Hippocampal formation (tissue), 2 donors: ENCODE measurements at regions not wholly inside any gene's neighbourhood (a gene's known extent, or its start where the extent isn't known, plus 50 kb on each side); places are given as distances from the start of the nearest gene placed in this dataset.

Source experiments
- DNase-seq, 2 donors: peaks; one replicate each; lab custom pipeline; 2025; lab: John Stamatoyannopoulos, UW

DNA sequence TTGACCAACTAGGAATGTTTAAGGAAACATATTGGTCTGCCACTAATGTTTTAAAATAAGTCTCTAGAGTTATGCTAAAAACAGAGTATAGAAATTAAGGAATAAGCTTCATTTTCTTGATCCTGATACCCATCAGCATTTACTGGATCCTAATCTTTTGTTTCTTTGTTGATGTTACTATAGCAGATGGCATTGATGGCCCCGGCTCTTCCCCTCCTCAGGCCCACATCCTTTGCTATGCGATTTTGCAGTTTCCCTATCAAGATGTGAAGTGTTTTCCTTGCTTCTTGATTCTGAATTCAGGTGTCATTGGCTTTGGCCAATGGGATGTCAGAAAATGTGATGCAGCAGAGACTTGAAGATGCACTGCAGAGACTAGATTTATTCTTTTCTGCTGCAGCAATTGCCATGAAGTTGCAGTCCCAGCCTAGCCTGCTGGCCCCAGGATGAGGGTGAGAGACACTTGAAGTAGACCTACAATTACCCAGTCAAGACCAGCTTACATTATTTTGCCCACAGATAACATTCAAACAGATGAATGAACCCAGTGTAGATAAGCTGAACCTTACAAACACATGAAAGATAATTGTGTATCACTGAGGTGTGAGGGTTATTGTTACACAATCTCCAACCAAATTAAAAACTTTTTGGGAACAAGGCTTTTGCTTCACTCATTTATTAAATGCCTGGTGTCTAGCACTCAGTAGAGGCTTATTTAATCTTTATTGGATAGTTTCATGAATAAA lies 115.2 kb upstream of the ITGA4 start:
- no peak for DNase-seq

DNA sequence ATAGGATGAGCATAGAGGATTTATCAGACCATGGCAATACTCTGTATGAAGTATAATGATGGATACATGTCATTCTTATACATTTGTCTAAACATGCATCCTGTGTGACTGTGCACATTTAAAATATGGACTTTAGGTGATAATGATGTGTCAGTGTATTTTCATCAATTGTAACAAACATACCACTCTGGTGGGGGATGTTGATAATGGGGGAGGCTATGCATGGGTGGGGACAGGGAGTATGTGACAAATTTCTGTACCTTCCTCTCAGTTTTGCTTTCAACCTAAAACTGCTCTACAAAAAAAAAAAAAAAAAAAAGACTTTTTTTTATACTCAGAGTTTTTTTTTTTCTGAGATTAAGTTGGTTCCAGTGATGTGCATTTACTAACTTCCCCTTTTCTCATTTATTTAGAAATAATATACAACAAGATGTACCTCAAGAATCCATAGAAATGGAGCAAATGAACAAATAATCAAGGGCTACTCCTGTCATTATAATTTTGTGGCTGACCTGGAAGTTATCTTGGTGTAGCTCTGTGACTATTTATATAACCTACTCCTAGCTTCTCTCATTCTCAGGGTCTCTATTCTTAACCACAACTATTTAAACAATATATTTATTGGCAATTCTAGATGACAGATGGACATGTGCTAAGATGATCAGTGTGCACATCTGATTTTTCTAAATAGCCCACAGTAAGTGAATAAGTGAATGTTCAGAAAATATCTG lies 108.9 kb upstream of the ITGA4 start:
- DNase-seq = no peak

DNA sequence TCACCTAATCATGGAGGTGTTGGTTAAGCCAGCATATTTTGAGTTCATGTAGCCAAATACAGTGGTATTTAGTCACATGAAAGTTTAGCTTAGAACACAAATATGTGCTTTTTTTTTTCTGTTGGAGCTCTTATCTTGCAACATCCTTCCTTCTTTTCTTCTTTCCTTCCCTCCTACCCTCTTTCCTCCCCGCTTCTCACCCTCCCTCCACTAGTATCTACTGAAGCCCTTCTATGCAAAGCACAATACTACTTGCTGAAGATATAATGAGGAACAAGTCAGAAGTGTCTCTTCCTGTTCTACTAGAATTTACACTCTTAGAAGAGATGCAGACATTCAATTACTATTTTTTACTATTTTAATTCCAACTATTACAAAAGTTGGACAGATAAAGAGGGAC lies 105.0 kb upstream of the ITGA4 start:
- DNase-seq = no peak

DNA sequence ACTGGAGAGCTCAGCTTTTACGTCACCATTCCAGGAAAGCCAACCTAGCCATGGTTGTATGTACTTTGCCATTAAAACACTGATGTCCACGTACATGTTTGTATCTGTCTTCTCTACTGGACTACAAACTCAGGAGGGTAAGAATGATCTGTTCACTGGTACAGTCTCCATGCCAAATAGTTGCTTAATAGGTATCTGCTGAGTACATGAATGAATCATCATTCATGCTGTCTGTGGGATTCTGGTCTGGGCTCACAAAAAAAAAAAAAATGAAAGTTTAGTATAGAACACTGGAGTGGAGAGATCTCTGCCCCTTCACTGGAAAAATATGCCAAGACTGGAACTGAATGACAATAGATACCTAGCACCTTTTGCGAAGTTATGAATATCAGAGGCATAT lies 102.6 kb upstream of the ITGA4 start:
- no peak for DNase-seq

DNA sequence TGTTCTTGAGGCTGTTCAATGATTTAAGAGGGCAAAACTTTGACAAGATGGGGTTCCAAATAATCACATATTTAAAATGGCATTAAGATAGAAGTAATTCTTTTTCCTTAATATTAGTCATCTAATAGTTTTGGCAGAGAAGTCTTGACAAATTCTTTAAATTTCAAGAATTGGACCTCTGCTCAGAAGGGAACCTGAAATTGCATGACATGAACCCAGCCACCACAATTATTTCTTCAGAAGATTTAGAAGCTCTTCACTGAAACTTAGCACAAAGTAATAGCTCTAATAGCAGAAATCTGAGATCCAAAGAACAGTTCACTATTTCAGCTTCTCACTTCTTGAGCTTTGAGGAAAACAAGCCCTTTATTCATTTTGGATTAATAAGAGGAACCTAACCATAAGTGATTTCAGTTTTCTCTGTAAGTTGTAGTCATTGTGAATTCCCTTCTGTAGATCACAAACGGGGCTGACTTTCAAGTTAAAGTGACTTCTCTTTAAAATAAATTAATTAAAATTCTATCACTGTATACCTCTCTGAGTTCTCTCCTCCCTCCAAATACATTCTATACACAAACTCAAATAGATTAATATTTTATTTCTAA lies 100.6 kb upstream of the ITGA4 start:
- no peak for DNase-seq

DNA sequence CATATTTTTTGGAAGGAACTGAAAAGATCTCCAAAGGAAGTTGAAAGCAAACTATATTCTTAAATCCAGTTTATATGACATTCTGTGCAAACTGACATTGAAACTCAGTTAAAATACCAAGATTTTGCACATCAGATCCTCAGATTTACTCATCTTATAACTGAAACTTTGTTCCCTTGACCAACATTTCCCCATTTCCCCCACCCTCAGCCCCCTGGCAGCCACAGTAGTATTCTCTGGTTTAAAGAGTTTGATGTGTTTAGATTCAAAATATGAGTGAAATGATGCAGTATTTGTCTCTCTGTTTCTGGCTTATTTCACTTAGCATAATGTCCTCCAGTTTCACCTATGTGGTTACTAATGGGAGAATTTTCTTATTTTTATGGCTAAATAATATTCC lies 99.2 kb upstream of the ITGA4 start:
- no peak for DNase-seq

DNA sequence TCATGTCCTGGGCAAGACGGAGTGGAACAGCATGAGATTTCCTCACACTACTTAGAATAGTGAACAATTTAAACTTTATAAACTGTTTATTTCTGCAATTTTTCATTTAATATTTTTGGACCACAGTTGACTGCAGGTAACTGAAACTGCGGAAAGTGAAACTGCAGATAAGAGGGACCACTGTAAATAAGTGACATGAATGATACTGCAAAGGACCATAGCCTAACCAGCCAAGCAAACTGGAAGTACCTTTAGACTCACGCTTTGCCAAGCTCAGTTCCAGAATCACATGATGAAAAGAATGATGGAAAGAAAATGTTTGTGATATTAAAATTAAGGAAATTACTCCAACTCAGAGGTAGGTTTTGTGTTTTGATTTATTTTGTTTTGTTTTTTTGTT lies 94.6 kb upstream of the ITGA4 start:
- no peak for DNase-seq

DNA sequence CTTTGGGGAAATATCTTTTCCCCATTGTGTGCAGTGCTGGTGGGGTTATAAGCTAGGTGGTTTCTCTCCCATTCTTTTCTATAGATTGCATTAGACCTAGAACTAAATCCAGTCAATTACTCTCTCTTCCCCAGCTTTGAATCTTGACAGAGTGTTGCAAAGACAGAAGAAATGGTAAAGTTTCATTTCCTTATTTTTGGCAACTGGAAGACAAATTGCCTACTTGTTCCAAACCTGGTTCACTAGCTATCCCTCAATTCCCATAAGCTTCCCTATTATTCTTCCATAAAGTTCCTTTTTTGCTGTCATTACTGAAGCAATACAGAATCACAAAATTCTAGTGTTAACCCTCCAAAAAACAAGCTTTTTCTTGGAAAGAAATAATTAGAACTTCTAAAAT lies 94.0 kb upstream of the ITGA4 start:
- DNase-seq = no peak

DNA sequence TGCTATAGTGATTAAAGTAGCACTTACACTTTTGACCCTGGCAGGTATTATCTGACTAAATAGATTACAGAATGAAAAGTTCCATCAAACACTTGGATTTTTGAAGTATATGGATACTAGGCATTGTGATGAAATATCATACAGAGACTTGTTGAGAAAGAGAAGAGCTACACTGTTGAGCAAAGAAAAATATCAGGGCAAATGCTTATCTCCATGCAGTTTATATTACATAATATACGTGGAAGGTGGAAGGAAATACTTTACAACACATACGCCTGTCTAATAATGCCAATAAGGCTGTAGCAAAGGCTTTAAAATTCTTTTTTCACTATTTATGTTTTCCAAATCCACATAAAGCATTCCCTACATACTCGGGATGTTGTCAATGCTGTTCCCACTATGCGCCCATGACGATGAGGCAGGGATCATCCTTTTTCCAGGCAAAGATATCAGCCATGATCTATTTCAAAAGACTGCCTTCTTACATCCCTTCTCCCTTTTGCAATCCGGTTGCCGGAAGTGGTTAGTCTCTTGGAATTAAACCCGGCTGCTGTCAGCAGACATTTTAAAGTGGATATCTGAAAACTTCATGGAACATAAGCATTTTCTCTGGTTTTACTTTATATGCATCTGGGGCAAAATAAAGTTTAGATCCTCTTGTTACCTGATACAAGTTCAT lies 92.6 kb upstream of the ITGA4 start:
- no peak for DNase-seq

DNA sequence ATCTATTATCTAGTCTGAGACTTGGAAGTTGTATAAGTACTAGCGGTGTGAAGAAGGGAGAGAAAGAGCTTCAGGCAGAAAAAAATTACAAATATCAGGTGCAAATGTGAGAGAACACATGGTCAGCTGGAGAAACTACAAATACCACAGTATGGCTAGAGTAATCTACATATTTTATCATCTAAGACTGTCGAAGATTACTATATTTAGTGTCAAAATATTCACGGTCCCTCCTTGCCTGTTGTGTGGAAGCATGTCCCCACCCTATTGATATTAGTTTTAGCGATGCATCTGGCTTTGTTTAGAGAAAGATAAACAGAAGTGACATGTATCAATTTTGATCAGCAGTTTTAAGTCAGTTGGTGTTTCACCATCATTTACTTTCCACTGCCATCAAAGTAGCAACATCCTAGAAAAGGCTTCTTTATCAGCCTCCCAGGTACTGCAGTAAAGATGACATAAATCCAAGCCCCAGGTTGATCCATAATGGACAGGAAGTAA lies 90.5 kb upstream of the ITGA4 start:
- no peak for DNase-seq

DNA sequence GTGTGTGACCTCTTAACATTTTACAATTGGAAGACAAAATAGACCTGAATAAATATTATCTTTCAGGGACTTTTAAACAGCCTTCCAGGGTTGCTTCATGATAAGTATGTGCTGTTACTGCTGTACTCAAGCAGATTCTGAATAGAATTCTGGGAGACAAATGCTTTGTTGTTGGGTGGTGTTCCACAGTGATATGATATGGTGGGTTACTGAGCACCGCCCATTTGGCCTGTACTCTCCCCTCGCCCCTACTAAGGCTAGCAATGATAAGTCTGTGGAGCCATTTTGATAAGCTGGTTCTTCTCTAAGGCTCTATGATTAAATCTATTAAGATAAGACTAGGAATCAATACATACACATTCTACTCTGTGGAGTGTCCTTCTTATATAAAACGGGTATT lies 89.8 kb upstream of the ITGA4 start:
- DNase-seq = no peak

DNA sequence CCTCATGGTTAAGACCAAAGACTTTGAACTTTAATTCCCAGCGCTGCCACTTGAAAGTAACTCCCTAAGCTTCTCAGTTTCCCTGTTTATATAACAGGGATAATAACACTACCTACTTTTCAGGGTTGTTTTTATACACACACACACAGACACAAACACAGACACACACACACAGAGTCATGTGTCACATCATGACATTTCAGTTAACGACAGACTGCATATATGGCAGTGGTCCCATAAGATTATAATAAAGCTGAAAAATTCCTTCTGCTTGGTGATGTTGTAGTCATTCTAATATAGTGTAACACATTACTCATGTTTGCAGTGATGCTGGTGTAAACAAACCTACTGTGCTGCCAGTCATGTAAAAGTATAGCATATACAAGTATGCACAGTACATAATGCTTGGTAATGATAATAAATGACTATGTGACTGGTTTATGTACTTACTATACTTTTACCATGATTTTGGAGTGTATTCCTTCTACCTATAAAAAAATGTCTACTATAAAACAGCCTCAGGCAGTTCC lies 89.2 kb upstream of the ITGA4 start:
- DNase-seq = no peak

DNA sequence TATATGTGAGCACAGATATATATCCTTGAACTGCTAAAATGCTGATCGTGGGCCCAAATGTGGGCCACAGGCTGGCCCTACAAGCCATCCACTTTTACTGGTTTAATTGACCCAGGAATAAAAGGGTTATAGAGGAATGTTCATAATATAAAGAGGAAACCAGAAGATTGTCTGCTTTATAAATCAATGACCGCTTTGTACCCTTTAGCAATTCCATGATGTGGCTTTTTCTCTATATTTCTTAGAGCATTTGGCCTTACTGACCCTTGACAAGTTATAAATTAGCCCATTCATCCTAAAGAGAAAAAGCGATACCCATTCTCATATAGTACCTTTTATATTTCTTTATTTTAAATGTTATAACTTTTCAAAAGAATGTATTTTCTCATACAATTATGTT lies 87.1 kb upstream of the ITGA4 start:
- no peak for DNase-seq

DNA sequence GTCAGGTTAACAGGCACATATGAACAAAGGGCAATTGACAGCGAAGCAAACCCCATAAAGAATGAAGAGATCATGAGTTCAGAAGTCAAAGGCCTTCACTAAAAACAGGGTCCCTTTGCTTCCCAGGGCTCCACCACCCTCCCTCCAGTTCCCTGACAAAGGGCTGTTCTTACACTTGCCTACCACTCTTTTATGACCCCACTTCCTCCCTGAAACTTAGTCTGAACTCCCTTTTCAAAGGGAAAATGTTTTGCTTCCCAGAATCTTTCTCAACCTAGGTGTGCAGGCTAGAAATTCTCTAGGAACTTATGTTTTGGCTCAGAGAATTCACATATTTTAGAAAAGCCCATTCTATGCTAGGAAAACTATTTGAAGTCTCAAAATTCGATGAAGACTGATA lies 86.0 kb upstream of the ITGA4 start:
- DNase-seq = no peak

DNA sequence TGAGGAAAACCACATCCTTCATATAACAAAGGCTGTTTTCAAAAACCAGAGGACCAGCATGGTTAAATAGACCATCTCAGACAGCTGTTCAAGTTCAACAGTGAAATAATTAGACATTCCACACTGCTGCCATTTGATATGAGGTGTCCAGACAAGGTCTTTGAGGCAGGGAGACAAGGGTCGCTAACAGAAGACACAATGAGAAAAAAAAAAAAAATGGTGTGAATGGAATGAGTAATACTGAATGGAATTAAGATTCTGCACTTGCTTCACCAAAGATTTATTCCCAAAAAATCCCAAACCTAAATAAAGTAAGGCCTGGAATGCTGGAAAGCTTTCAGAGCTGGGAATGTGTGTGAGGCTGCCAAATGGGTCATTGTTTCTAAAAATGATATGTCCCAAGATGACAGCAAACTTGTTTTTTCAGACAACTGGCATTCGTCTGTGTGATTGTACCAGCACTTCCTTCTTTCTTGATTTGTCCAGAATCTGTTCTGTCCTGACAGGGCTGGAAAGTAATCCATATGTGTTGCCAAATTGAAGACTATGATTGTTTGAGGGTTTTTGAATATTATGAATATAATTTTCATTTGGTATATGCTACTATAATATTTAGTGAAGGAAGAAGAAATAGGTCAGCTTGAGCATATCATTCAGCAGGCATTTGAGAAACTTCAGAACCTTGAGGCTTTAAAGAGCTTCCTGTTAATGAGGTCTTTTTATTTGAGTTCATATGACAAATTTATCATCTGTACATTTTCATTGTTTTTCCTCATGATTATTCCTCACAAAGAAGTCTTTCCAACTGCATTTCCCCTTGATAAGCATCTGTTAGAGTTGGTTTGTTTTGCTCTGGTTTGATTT lies 85.2 kb upstream of the ITGA4 start:
- DNase-seq = no peak

DNA sequence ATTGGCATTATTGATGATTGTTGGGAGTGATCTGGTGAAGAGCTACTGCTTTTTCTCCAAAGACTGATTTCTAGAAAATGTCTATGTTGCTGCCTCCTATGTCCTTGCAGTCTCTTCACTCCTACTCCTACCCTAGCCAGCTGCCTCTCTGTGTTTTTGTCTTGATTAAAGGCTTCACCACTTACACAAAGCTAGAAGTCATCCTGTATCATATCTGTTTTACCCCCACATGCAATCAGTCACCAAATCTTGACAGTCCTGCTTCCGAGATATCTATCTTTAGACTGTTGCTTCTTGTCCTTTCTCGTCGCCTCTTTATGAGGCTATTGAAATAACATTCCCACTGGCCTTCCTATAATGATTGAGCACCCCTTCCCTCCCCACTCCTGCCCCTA lies 84.5 kb upstream of the ITGA4 start:
- no peak for DNase-seq

DNA sequence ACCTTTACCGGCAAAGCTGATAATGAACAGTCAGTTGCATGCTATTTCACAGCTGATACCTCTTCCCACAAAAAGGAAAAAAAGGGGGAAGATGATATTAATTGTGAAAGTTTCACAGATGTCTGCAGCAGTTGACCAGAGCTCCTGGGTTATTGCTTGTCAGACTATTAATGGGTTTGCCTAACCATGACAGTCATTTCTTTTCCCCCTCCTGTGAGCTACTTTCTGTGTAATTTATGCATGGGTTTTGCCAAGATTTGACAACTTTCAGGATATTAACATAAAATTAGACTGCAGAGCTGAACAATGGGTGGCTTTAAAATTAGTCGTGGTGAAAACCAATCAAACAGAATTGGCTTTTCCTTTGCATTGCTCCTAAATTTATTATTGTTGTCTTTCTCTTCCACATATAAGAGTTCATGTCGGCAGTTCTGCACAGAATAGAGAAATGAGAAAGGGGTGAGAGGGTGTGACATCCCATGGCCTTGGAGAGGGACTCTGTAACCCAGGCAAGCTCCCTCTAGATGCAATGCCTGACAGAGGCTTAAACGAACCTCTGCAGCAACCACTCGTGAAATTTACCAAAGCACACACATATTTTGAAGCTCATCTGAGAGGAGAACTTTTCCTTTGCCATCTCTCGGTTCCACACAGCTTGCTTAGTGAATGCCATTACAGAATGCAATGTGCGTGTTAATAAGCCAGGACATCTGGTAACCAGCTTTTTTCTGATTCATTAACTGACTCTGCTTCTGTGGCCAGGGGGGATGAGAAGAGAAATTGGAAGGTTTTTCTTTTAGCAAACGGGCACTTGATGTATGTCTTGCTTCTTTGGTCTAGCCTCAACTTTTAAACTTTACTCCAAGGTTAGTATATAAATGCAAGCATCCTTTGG lies 82.2 kb upstream of the ITGA4 start:
- DNase-seq = no peak

DNA sequence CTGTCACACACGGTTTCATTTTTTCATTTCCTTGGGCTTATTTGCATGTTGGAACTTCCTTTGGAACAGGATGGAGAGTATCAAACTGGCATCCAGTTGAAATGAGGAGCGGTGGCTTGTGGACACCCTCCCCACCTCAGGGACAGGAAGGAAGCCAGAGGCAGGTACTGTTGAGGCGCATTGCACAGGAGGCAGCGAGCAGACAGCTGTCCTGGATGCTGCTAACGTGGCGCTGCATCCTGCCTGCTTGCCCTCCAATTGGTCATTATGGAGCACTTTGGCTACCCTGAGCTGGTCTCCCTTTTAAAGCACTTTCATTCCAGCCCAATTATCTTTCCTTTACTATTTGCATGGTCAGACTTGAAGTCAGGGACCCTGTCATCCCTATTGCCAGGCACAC lies 80.7 kb upstream of the ITGA4 start:
- no peak for DNase-seq

DNA sequence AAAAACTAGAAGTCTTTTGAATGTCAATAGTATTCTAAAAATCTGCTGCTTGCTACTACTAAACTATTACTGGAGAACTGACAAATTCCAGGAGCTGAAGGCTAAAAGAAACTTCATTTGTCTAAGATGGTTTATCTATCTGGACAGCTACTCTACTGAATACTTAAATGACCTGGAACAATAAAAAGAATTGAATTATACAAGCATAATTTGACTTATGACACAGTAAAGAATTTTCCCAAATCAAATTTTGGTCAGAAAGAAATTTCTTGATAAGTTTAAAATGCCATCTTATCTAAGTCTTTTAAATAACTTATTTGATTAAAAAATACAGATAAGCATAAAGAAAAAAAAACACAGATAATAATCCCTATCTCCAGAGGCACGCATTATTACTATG lies 80.2 kb upstream of the ITGA4 start:
- DNase-seq = no peak

DNA sequence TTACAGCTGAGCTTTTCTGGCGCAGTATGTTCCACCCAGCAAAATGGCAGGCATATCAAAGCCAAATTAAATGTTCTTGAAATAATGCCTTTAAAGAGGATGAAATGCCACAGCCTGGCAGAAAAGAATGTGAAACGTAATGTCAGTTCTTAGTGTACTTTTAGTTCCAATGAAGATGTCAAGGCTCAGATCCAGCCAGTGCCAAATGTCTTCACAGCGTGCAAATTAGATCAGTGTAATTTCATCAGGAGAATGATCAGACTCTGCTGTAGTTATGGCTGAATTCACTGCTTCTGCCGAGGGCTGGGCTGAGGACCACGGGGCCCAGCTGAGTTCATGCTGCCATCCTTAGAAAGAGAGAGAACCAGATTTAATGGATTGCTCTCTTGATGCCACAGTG lies 78.7 kb upstream of the ITGA4 start:
- DNase-seq = no peak
